Stimulated activated naive CD8-positive, alpha-beta T cell treated with anti-CD3 and anti-CD28 coated beads, Interleukin-15, amount 100 ng/mL, for 72 hours (primary cell): ENCODE measurements at regions not wholly inside any gene's neighbourhood (a gene's known extent, or its start where the extent isn't known, plus 50 kb on each side); places are given as distances from the start of the nearest gene placed in this dataset.

Source experiments
- ATAC-seq: fragments of 150-1000 bp; cut with Tn5 transposase; 2 replicates; pipeline ENCODE4 v1.10.0; 2021; ENCODE audit warnings: mild to moderate bottlenecking, moderate library complexity
- DNase-seq, 2 donors: peaks; one replicate each; pipeline ENCODE4 v3.0.0; 2021 to 2022
- H3K27ac Mint-ChIP-seq, 2 donors: one replicate each; pipeline ENCODE4 v1.8.0; 2022; ENCODE audit warnings: mild to moderate bottlenecking in 2 of 2, mixed read lengths in 2 of 2, moderate library complexity in 2 of 2
- H3K27me3 Mint-ChIP-seq: one replicate; pipeline ENCODE4 v1.8.0; 2022; ENCODE audit warnings: mixed read lengths
- H3K4me1 Mint-ChIP-seq: one replicate; pipeline ENCODE4 v1.8.0; 2022; ENCODE audit warnings: mild to moderate bottlenecking, mixed read lengths
- H3K4me3 Mint-ChIP-seq, 2 donors: one replicate each; pipeline ENCODE4 v1.8.0; 2022; ENCODE audit warnings: mild to moderate bottlenecking in 2 of 2, mixed read lengths in 2 of 2, moderate library complexity in 1 of 2
- H3K9me3 Mint-ChIP-seq, 2 donors: one replicate each; pipeline ENCODE4 v1.8.0; 2022; ENCODE audit warnings: mixed read lengths in 2 of 2

DNA sequence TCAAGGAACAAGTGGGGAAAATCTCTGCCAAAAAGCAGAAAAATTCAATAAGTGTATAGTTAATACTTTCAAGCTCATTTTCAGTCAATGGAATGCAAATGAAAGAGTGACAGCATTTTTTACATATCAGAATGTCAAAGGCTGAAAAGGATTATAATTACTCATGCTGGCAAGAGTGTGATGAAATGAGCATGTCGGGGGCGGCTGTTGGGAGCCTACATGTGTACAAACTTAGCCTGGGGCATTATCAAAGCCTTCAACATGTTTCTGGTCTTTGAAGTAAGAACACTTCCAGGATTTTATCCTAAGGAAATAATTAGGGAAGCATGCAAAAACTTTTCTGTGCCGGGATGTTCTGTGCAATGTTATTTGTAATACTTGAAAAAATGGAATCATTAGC lies 221.7 kb upstream of the LYZL1 start:
- Mint-ChIP-seq H3K4me1 (no peaks in the 10 kb centered on the region), H3K9me3 (no peaks in the 10 kb centered on the region), H3K4me3 (no peak overlapping the region), H3K27ac (no peak overlapping the region), H3K27me3 (peaks cover 19% of the 10 kb centered on the region)
- ATAC-seq (no peak), DNase-seq (no peak)

DNA sequence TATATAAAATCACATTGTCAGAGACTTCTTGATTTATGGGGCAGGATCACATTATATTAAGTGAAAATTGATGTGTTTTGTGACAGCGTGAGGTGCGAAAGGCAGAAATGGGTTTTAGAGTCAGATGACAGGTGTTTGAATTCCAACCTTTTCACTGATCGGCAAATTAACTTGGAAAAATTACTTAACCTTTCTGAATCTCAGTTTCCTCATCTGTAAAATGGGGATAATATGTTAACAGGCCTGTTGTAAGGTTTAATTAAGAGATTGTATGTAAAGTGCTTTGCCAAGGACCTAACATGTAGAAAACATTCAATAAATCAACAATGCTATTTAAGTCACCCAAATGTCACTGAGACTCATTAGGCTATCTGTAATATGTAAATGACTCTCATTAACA lies 221.2 kb upstream of the LYZL1 start:
- no peaks in the 10 kb centered on the region for H3K4me1 Mint-ChIP-seq
- DNase-seq (no peak), ATAC-seq (no peak)
- no peak overlapping the region for H3K27ac Mint-ChIP-seq
- H3K27me3 Mint-ChIP-seq: peaks cover 19% of the 10 kb centered on the region
- H3K4me3 Mint-ChIP-seq: no peak overlapping the region
- no peaks in the 10 kb centered on the region for H3K9me3 Mint-ChIP-seq

DNA sequence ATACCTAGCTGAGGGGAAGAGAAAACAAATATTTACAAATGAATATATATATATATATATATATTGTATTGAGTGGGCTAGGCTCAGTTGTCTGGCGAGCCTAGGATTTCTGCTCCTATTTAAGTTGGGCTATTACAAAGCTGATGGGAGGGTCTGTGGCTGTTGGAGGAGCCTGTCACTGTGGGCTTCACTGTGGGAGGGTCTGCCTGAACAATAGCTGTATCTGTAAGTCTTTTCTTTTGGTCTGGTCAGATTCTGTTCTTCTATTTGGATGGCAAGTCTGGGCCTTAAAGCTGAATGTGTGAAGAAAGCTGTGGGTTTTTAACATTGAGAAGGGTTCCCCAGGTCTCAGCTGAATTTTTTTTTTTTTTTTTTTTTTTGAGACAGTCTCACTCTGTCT lies 220.6 kb upstream of the LYZL1 start:
- no peaks in the 10 kb centered on the region for H3K9me3 Mint-ChIP-seq
- H3K4me3 Mint-ChIP-seq: no peak overlapping the region
- no peak overlapping the region for H3K27ac Mint-ChIP-seq
- ATAC-seq: no peak
- H3K27me3 Mint-ChIP-seq: peaks cover 19% of the 10 kb centered on the region
- H3K4me1 Mint-ChIP-seq: no peaks in the 10 kb centered on the region
- DNase-seq: no peak

DNA sequence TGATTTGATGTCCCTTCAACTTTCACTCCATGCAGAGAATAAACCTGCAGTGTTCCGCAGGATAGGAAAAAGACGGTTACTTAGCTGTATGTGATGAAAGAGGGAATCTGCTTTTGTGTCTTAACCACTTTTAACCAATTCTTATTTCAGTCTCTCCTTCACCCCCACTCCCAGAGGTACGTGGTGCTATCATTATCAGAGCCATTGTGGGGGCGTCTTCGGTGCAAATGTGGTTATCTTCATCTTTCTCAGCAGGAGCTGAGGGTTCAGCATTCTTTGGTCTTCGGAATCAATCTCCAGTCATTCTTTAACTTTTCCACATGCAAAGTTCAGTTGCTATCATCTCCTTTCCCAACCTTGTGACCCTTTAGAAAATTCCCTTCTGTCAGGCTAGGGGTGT lies 219.9 kb upstream of the LYZL1 start:
- Mint-ChIP-seq H3K27ac (no peak overlapping the region), H3K9me3 (no peaks in the 10 kb centered on the region), H3K27me3 (peaks cover 19% of the 10 kb centered on the region), H3K4me3 (no peak overlapping the region), H3K4me1 (no peaks in the 10 kb centered on the region)
- DNase-seq (no peak), ATAC-seq (no peak)

DNA sequence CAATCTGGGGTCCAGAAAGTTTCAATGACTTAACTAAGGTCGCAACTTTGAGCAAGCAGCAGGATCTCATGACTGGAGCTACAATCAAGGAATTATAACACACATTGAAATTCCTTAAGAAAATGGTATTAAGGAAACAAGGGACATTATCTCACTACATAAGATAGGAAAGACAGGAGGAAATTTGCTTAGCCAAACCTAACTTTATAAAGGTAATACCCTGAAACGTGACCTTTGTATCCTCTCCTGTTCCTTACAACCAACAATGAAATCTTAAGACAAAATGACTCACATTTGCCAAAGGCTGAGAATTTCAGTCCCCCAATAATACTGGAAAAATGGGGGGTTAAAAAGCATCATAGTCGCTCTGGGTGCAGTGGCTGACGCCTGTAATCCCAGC lies 218.9 kb upstream of the LYZL1 start:
- Mint-ChIP-seq H3K27me3 (peaks cover 19% of the 10 kb centered on the region), H3K4me3 (no peak overlapping the region), H3K9me3 (no peaks in the 10 kb centered on the region), H3K4me1 (no peaks in the 10 kb centered on the region), H3K27ac (no peak overlapping the region)
- DNase-seq (no peak), ATAC-seq (no peak)

DNA sequence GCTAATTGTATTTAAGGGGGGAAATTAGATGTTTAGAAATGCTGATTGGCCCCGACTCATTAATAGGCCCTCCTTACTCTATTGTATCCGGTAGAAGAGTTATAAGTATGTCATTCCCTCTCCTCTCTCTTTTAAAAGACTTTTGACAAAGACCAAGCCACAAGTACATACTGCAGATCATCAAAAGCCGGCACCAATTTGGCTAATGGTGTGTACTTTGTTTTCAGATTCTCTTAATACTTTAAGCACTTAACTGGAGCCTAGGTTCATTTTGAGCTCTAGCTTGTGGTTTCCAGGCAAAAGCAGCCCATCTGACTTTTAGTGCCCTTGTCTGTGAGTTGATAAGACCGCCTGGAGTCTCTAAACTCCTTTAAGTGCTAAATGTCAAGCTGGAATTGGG lies 210.0 kb upstream of the LYZL1 start:
- Mint-ChIP-seq H3K4me3 (no peak overlapping the region), H3K27ac (no peak overlapping the region), H3K27me3 (no peaks in the 10 kb centered on the region), H3K4me1 (no peaks in the 10 kb centered on the region), H3K9me3 (no peaks in the 10 kb centered on the region)
- DNase-seq: no peak
- ATAC-seq: no peak

DNA sequence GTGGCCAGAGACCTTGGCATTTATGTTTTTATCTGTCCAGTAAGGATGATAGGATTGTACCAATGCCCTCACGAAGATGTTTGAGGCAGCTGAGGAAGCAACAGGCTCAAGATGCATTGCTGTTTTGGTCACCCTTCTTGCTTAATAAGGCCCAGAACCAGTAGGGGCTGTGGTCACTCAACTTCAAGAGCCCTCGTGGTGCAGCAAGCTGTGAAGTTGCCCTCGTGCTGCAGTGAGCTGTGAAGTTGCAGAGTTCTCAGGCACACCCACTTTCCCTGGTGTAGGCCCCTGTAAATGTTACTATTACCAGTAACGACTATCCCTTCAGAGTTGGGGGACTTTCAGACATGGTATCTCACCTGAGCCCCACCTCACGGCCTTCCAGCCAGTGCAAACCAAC lies 207.6 kb upstream of the LYZL1 start:
- no peaks in the 10 kb centered on the region for H3K4me1 Mint-ChIP-seq
- no peak overlapping the region for H3K4me3 Mint-ChIP-seq
- no peak for ATAC-seq
- H3K27me3 Mint-ChIP-seq: no peaks in the 10 kb centered on the region
- DNase-seq: no peak
- H3K27ac Mint-ChIP-seq: no peak overlapping the region
- H3K9me3 Mint-ChIP-seq: no peaks in the 10 kb centered on the region

DNA sequence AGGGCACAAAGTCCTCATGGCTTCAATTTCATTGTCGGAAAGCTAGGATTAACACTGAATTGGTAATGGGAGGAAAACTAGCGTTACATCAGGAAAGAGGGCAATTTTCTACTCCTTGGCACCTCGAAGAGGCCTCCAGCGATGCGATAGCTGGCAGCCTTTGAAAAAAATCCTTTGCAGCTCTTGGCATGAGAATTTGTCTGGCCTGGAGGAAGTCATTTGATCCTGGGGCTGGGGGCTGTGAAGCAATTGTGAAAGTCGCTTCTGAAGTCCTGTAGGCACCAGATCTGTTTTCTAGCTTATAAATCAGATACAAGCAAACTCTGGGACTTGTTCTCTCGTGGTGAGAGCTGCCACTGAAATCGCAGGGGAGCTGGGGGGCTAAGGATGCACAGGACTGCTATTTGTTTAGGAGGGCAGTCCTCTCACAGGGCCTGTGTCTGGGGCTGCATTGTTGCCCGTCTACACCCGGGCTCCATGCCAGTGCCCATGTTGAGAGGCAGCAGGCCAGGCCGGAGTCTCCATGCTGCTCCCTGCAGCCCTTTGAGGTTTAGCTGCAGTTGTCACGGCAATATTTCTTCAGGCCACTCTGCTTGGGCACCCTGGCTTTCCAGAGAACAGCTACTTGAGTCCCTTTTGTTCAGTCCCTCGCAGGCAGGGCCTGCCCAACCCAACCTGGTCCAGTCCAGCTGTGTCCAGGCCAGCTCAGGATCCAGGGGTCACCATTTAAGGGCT lies 206.8 kb upstream of the LYZL1 start:
- no peak for ATAC-seq
- Mint-ChIP-seq H3K27ac (no peak overlapping the region), H3K9me3 (no peaks in the 10 kb centered on the region), H3K4me3 (no peak overlapping the region), H3K4me1 (no peaks in the 10 kb centered on the region), H3K27me3 (no peaks in the 10 kb centered on the region)
- no peak for DNase-seq

DNA sequence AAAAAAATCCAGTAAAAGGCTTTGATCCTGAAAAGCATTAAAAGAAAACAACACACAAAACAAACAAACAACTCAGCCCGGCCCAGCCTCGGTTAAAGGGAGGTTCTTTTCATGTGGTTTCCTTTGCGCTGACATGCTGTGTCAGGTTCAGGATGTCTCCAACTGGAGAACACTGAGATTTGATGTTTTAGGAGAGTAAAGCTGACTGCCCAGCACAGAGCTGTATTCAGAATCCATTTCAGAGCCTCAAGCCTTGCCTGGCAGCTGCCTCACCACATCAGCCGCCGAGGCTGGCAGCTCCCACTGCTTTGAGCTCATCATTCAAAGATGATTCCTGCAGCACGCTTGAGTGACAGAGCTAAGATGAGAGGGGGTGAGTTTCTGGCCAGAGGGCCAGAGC lies 205.8 kb upstream of the LYZL1 start:
- H3K4me1 Mint-ChIP-seq: no peaks in the 10 kb centered on the region
- H3K4me3 Mint-ChIP-seq: no peak overlapping the region
- ATAC-seq: no peak
- H3K27ac Mint-ChIP-seq: peak overlapping the region in 1 of 2 donors; percentile 5
- DNase-seq: no peak
- no peaks in the 10 kb centered on the region for H3K27me3 Mint-ChIP-seq
- no peaks in the 10 kb centered on the region for H3K9me3 Mint-ChIP-seq

DNA sequence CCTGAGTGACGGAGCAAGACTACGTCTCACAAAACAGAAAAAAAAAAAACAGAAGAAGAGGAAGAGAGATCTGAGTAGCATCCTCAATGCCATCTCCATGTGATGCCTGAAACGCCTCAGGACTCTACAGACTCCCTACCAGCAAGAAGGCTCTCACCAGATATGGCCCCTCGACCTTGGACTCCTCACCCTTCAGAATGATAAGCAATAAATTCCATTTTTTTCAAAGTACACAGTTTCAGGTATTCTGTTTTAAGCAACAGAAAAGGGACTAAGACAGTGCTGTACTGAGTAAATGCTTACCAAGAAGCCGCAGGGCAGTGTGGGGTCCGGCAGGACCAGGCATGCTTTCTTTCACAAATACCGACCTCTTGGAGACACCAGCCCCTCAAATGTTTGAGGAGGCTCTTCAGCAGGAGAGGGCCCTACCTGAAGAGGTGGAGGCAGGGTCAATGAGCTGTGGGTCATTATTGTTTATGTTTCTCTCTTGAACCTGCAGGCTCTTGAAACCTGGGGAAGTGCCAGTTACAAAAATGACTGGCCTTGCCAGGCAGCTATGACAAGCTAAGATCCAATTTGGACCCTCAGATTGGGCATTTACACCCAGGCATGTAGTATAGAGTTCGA lies 204.1 kb upstream of the LYZL1 start:
- Mint-ChIP-seq H3K4me1 (no peaks in the 10 kb centered on the region), H3K9me3 (no peaks in the 10 kb centered on the region), H3K27ac (no peak overlapping the region), H3K27me3 (no peaks in the 10 kb centered on the region), H3K4me3 (no peak overlapping the region)
- DNase-seq (no peak), ATAC-seq (no peak)

DNA sequence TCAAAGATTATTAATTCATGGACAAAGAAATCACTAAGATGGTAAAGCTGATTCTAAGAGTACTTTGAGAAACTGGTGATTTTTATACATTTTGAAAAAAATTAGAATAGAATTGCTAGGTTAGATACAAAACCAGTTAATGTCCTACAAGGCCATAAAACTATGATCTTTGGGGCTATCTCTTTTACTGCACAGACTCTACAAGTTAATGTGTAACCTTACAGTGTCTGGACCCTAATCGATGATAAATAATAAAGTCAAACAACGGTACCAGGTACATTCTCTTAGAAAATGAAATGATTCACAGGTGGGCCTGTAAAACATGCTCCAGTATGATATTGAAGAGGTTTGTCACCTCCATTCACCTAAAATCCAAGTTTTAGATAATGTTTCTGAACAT lies 199.8 kb upstream of the LYZL1 start:
- no peak overlapping the region for H3K27ac Mint-ChIP-seq
- H3K4me1 Mint-ChIP-seq: no peaks in the 10 kb centered on the region
- H3K9me3 Mint-ChIP-seq: peaks cover 0 to 4% of the 10 kb centered on the region in 2 donors
- no peak for ATAC-seq
- H3K27me3 Mint-ChIP-seq: no peaks in the 10 kb centered on the region
- no peak overlapping the region for H3K4me3 Mint-ChIP-seq
- DNase-seq: no peak

DNA sequence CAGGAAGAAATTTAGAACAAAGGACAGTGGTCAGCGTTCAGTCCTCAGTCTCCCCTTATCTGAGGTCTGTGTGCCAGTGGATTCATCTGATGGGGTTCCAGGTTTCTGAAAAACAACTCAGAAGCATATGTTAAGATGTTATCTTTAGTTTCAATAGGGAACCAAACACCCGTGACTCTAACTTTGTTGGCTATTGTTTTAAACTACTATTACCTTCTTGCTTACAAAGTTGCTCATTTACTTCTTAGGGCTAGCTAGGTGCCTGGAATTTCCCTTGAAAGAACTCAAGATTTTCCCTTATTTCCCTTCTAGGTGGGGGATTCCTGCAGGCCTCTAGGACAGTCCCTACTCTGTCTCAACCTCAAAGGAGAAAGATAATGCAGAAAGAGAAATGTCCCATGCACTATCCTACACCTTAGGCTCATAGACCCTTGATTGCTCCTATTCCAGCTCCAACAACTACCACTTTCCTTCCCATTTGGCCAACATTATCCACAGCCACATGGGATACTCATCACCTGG lies 192.5 kb upstream of the LYZL1 start:
- Mint-ChIP-seq H3K27me3 (peaks cover 14% of the 10 kb centered on the region), H3K9me3 (peaks cover 0 to 6% of the 10 kb centered on the region in 2 donors), H3K4me1 (no peaks in the 10 kb centered on the region), H3K4me3 (no peak overlapping the region), H3K27ac (no peak overlapping the region)
- no peak for ATAC-seq
- DNase-seq: no peak

DNA sequence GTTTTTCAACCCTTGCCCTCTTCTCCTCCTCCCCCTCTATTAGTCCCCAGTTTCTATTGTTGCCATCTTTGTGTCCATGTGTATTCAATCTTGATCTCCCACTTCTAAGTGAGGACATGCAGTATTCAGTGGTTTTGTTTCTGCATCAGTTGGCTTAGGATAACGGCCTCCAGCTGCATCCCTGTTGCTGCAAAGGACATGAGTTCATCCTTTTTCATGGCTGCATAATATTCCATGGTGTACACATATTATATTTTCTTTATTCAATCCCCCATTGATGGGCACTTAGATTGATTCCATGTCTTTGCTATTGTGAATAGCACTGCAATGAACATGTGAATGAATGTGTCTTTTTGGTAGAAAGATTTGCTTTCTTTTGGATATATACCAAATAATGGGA lies 190.4 kb upstream of the LYZL1 start:
- no peak overlapping the region for H3K27ac Mint-ChIP-seq
- ATAC-seq (no peak), DNase-seq (no peak)
- H3K9me3 Mint-ChIP-seq: peaks cover 0 to 6% of the 10 kb centered on the region in 2 donors
- no peak overlapping the region for H3K4me3 Mint-ChIP-seq
- H3K4me1 Mint-ChIP-seq: no peaks in the 10 kb centered on the region
- H3K27me3 Mint-ChIP-seq: peaks cover 25% of the 10 kb centered on the region

DNA sequence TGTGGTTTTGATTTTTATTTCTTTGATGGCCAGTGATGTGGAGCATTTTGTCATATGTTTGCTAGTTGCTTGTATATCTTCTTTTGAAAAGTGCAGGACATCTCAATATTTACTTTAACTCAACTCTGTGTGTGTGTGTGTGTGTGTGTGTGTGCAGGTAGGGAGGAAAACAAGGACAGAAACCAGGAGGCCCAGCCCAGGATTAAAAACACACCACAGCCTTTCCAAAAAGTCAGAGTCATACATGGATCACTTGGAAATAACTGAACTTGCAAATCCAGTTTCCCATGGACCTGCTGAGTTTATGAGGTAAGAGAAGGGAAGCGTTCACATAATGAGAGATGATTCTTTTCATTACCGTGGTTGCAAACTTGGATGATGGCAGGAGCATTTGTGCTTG lies 189.9 kb upstream of the LYZL1 start:
- no peaks in the 10 kb centered on the region for H3K4me1 Mint-ChIP-seq
- no peak overlapping the region for H3K4me3 Mint-ChIP-seq
- H3K27me3 Mint-ChIP-seq: peaks cover 31% of the 10 kb centered on the region
- H3K9me3 Mint-ChIP-seq: peaks cover 0 to 6% of the 10 kb centered on the region in 2 donors
- no peak for DNase-seq
- no peak overlapping the region for H3K27ac Mint-ChIP-seq
- no peak for ATAC-seq

DNA sequence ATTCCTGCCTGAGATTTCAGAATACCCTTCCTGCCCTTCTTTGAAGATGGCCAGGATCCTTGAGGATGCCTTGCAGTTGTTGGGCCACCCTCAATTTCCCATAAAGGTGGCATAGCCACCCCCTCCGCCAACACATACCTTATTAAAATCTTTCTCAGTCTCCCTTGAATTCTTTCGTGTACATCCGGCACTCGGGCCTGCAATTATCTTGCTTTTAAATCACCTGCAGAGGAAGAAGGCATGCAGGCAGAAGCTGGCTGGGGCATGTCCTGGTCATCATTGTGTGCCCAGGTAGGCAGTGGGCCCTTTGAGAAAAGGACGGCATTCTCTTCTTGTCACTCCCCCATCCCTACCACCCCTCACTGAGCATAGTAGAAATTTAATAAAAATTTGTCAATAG lies 189.5 kb upstream of the LYZL1 start:
- ATAC-seq: no peak
- H3K27ac Mint-ChIP-seq: no peak overlapping the region
- no peaks in the 10 kb centered on the region for H3K4me1 Mint-ChIP-seq
- H3K4me3 Mint-ChIP-seq: no peak overlapping the region
- DNase-seq: no peak
- peaks cover 35% of the 10 kb centered on the region for H3K27me3 Mint-ChIP-seq
- H3K9me3 Mint-ChIP-seq: peaks cover 0 to 6% of the 10 kb centered on the region in 2 donors

DNA sequence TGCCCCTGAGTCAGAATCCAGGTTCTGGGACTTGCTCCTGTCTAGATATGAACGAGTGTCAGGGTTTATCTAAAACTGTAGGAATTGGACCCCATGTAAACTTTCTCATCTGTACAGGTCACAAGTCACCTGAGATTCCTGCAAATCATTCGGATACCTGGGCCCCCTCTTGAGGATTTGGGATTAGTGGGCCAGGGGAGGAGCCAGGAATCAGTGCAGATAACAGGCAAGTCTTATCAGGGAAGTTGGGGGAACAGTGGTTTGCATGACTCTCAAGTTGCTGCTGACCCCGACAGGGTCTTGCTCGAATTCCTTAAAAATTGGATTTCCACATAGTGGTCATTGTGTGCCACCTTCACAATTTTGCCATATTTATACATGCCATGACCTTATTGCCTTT lies 188.4 kb upstream of the LYZL1 start:
- Mint-ChIP-seq H3K4me1 (no peaks in the 10 kb centered on the region), H3K4me3 (no peak overlapping the region), H3K27me3 (peaks cover 38% of the 10 kb centered on the region), H3K9me3 (peaks cover 0 to 6% of the 10 kb centered on the region in 2 donors), H3K27ac (no peak overlapping the region)
- DNase-seq (no peak), ATAC-seq (no peak)

DNA sequence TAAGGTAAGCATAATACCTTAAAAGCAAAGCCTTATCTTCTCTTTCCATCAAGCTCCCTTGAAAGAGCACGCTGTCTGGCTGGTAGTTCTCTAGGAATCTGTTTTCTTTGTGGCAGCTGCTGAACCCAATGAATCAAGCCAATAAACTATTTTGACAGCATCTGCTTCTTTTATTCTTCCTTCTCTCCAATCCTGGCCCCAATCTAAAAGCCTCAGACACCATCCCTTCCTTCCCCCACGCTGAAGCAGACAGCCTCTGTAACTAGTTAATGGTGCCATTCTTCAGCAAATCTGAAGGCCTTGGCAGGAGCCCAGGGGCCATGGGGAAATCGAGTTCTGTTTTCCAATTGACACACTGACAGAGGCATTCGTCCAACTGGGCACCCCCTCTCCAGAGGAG lies 186.6 kb upstream of the LYZL1 start:
- Mint-ChIP-seq H3K27me3 (peaks cover 40% of the 10 kb centered on the region), H3K4me3 (no peak overlapping the region), H3K4me1 (no peaks in the 10 kb centered on the region), H3K27ac (no peak overlapping the region), H3K9me3 (peaks cover 0 to 6% of the 10 kb centered on the region in 2 donors)
- no peak for DNase-seq
- no peak for ATAC-seq
